ENCODE measurements at regions not wholly inside any gene's neighbourhood (a gene's known extent, or its start where the extent isn't known, plus 50 kb on each side); places are given as distances from the start of the nearest gene placed in this dataset.

DNA sequence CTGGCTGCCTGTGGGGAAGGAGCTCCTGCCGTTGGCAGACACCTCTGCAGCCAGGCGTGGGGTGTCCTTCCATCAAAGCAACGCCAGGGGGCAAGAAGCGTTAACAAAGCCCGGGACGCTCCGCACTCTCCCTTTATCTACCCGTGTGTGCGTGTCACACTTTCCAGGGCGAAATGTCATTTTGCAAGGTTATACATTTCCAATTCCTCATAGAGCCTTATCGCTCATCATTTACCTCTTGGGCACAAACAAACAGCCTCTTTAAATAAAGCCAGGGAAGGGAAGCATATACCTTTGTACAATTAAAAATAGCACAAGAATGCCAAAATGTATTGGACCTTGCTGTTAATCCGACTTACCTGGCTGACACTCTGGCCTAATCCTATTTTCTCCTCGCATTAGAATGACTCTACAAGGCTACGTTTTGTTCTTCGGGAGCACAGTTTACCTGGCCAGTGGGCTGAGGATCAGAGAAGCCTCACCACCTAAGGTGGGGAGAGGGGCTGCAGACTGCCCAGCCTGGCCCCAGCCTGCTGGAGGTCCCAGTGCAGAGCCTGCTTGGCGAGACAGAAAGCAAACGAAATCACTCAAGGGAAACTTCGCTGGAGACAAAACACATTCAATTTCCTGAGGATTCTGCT lies 77.6 kb upstream of the EN2 start (continued):
- 0 out of 2 replicates have a peak, but pooled peaks have one; percentile 16 for TF ChIP-seq TEAD4 (IDR thresholded peaks at IDR 0.05; ENCODE audit: low read length)
- TF ChIP-seq TEAD4 (CRISPR knock-in tag; IDR thresholded peaks at IDR 0.05; ENCODE audit: borderline replicate concordance): no peak
- TF ChIP-seq, protein P1, sequence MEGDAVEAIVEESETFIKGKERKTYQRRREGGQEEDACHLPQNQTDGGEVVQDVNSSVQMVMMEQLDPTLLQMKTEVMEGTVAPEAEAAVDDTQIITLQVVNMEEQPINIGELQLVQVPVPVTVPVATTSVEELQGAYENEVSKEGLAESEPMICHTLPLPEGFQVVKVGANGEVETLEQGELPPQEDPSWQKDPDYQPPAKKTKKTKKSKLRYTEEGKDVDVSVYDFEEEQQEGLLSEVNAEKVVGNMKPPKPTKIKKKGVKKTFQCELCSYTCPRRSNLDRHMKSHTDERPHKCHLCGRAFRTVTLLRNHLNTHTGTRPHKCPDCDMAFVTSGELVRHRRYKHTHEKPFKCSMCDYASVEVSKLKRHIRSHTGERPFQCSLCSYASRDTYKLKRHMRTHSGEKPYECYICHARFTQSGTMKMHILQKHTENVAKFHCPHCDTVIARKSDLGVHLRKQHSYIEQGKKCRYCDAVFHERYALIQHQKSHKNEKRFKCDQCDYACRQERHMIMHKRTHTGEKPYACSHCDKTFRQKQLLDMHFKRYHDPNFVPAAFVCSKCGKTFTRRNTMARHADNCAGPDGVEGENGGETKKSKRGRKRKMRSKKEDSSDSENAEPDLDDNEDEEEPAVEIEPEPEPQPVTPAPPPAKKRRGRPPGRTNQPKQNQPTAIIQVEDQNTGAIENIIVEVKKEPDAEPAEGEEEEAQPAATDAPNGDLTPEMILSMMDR (IDR thresholded peaks at IDR 0.05 in 2 of 3, conservative IDR thresholded peaks at IDR 0.05 in 1 of 3; ENCODE audit: insufficient read depth in 2 of 3, low read depth in 1 of 3, low read length in 3 of 3): peak; percentile 86 to 96 (median 91)
- TF ChIP-seq TBP (optimal IDR thresholded peaks at IDR 0.05; ENCODE audit: low read depth, low read length): peak; percentile 13
- 0 out of 2 replicates have a peak, but pooled peaks have one; percentile 28 for TF ChIP-seq PML (IDR thresholded peaks at IDR 0.05; ENCODE audit: low read length)
- TF ChIP-seq EZH2 (IDR thresholded peaks at IDR 0.05; ENCODE audit: borderline replicate concordance, low read depth, low read length): peak; percentile 64; the same call in 1 of the 2 replicates
- no peak for TF ChIP-seq CEBPG (CRISPR knock-in tag; IDR thresholded peaks at IDR 0.05)
- no peak for TF ChIP-seq CEBPG (tag; conservative IDR thresholded peaks at IDR 0.05 in 1 of 2, IDR thresholded peaks at IDR 0.05 in 1 of 2)
- no peak for TF ChIP-seq HDAC8 (tag; IDR thresholded peaks at IDR 0.05)
- no peak for TF ChIP-seq IFI16 (CRISPR knock-in tag; IDR thresholded peaks at IDR 0.05)
- TF ChIP-seq, protein P2, sequence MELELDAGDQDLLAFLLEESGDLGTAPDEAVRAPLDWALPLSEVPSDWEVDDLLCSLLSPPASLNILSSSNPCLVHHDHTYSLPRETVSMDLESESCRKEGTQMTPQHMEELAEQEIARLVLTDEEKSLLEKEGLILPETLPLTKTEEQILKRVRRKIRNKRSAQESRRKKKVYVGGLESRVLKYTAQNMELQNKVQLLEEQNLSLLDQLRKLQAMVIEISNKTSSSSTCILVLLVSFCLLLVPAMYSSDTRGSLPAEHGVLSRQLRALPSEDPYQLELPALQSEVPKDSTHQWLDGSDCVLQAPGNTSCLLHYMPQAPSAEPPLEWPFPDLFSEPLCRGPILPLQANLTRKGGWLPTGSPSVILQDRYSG (tag; conservative IDR thresholded peaks at IDR 0.05; ENCODE audit: low read depth): no peak
- TF ChIP-seq ZNF217 (CRISPR knock-in tag; IDR thresholded peaks at IDR 0.05): no peak
- peak; percentile 60; the same call in 1 of the 2 replicates for TF ChIP-seq BHLHE40 (IDR thresholded peaks at IDR 0.05; ENCODE audit: low read length)
- peak in 1 of 2 experiments; percentile 56; a peak in 1 of 4 replicates for TF ChIP-seq MAZ (CRISPR knock-in tag; conservative IDR thresholded peaks at IDR 0.05 in 1 of 2, IDR thresholded peaks at IDR 0.05 in 1 of 2)
- no peak for TF ChIP-seq ZNF76 (CRISPR knock-in tag; IDR thresholded peaks at IDR 0.05; ENCODE audit: borderline replicate concordance)
- no peak for TF ChIP-seq ZNF274 (IDR thresholded peaks at IDR 0.05; ENCODE audit: borderline replicate concordance, low read depth, low read length)
- TF ChIP-seq STAG1 (CRISPR knock-in tag; IDR thresholded peaks at IDR 0.05; ENCODE audit: borderline replicate concordance): peak; percentile 27; the same call in 1 of the 2 replicates
- TF ChIP-seq ZNF24 (IDR thresholded peaks at IDR 0.05): 0 out of 2 replicates have a peak, but pooled peaks have one; percentile 30
- TF ChIP-seq CCNT2 (IDR thresholded peaks at IDR 0.05; ENCODE audit: borderline replicate concordance, extremely low read depth, insufficient read length, low read depth, low read length): no peak
- TF ChIP-seq ZFP36 (IDR thresholded peaks at IDR 0.05; ENCODE audit: low read depth, low read length, partially characterized antibody): peak; percentile 67
- no peak for TF ChIP-seq RBM14 (IDR thresholded peaks at IDR 0.05; ENCODE audit: borderline replicate concordance, insufficient read depth, low read depth, low read length)
- TF ChIP-seq ATF7 (IDR thresholded peaks at IDR 0.05): peak; percentile 34; the same call in 1 of the 2 replicates
- TF ChIP-seq ZNF232 (CRISPR knock-in tag; IDR thresholded peaks at IDR 0.05): no peak
- no peak for TF ChIP-seq NUFIP1 (IDR thresholded peaks at IDR 0.05; ENCODE audit: partially characterized antibody)
- peak; percentile 63 for TF ChIP-seq CXXC5 (CRISPR knock-in tag; IDR thresholded peaks at IDR 0.05)
- no peak for TF ChIP-seq NR2C2 (CRISPR knock-in tag; IDR thresholded peaks at IDR 0.05)
- TF ChIP-seq NR2C2 (tag; IDR thresholded peaks at IDR 0.05): no peak

Measured in K562 (cell line).